C4-2B (cell line): ENCODE measurements at regions not wholly inside any gene's neighbourhood (a gene's known extent, or its start where the extent isn't known, plus 50 kb on each side); places are given as distances from the start of the nearest gene placed in this dataset.

ENCODE experiments used
- CTCF ChIP-seq: fragments of 450-650 bp; conservative IDR thresholded peaks from 2 replicates; pipeline ENCODE4 v1.5.1; 2017; ENCODE audit warnings: mild to moderate bottlenecking
- ZFX ChIP-seq: fragments of 450-650 bp; IDR thresholded peaks from 2 replicates; pipeline ENCODE4 v1.6.1; 2017

GRCh38 chr20:39142407-39143096, 180.4 kb downstream of the DHX35 start:
- no peak for TF ChIP-seq CTCF
- TF ChIP-seq ZFX = no peak
